Panc1 (cell line): ENCODE measurements at regions not wholly inside any gene's neighbourhood (a gene's known extent, or its start where the extent isn't known, plus 50 kb on each side); places are given as distances from the start of the nearest gene placed in this dataset.

Experiments
- POLR2AphosphoS5 ChIP-seq: IDR thresholded peaks from 2 replicates; pipeline ENCODE4 v1.6.1; 2012; ENCODE audit warnings: mild to moderate bottlenecking, low read depth, low read length, moderate library complexity
- SIN3A ChIP-seq: IDR thresholded peaks from 2 replicates; pipeline ENCODE4 v1.6.1; 2012; ENCODE audit warnings: low read depth, mild to moderate bottlenecking, low read length, moderate library complexity, borderline replicate concordance; ENCODE audit not compliant: insufficient read depth
- TF ChIP-seq, protein P1 (sequence below): fragments of 450-650 bp; IDR thresholded peaks from 2 replicates; pipeline ENCODE4 v1.5.1; 2017; ENCODE audit warnings: mild to moderate bottlenecking
- TF ChIP-seq, protein P2 (sequence below), 2 experiments: IDR thresholded peaks; 2 replicates each; pipeline ENCODE4 v1.6.1; 2011 to 2012; ENCODE audit warnings: low read depth in 2 of 2, control low read depth in 1 of 2, low read length in 1 of 2, mild to moderate bottlenecking in 1 of 2, moderate library complexity in 1 of 2; ENCODE audit not compliant: insufficient read depth in 1 of 2

GRCh38 chr4:114187592-114187991 lies 208.1 kb upstream of the ARSJ start:
- TF ChIP-seq, protein P1, sequence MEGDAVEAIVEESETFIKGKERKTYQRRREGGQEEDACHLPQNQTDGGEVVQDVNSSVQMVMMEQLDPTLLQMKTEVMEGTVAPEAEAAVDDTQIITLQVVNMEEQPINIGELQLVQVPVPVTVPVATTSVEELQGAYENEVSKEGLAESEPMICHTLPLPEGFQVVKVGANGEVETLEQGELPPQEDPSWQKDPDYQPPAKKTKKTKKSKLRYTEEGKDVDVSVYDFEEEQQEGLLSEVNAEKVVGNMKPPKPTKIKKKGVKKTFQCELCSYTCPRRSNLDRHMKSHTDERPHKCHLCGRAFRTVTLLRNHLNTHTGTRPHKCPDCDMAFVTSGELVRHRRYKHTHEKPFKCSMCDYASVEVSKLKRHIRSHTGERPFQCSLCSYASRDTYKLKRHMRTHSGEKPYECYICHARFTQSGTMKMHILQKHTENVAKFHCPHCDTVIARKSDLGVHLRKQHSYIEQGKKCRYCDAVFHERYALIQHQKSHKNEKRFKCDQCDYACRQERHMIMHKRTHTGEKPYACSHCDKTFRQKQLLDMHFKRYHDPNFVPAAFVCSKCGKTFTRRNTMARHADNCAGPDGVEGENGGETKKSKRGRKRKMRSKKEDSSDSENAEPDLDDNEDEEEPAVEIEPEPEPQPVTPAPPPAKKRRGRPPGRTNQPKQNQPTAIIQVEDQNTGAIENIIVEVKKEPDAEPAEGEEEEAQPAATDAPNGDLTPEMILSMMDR, result no peak
- TF ChIP-seq, protein P2, sequence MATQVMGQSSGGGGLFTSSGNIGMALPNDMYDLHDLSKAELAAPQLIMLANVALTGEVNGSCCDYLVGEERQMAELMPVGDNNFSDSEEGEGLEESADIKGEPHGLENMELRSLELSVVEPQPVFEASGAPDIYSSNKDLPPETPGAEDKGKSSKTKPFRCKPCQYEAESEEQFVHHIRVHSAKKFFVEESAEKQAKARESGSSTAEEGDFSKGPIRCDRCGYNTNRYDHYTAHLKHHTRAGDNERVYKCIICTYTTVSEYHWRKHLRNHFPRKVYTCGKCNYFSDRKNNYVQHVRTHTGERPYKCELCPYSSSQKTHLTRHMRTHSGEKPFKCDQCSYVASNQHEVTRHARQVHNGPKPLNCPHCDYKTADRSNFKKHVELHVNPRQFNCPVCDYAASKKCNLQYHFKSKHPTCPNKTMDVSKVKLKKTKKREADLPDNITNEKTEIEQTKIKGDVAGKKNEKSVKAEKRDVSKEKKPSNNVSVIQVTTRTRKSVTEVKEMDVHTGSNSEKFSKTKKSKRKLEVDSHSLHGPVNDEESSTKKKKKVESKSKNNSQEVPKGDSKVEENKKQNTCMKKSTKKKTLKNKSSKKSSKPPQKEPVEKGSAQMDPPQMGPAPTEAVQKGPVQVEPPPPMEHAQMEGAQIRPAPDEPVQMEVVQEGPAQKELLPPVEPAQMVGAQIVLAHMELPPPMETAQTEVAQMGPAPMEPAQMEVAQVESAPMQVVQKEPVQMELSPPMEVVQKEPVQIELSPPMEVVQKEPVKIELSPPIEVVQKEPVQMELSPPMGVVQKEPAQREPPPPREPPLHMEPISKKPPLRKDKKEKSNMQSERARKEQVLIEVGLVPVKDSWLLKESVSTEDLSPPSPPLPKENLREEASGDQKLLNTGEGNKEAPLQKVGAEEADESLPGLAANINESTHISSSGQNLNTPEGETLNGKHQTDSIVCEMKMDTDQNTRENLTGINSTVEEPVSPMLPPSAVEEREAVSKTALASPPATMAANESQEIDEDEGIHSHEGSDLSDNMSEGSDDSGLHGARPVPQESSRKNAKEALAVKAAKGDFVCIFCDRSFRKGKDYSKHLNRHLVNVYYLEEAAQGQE (IDR thresholded peaks at IDR 0.05; ENCODE audit: insufficient read depth in 1 of 2, low read depth in 2 of 2, low read length in 1 of 2), result no peak
- TF ChIP-seq POLR2AphosphoS5 (no peak), SIN3A (no peak)
